A549 (cell line): ENCODE measurements at regions not wholly inside any gene's neighbourhood (a gene's known extent, or its start where the extent isn't known, plus 50 kb on each side); places are given as distances from the start of the nearest gene placed in this dataset.

Experiments
- ATAC-seq, 2 experiments: fragments of 200-7000 bp in 1 of 2; fragments of >200 bp in 1 of 2; cut with Nextera tagmentation in 1 of 2; cut with Tn5 transposase in 1 of 2; 3 replicates each; pipeline versions ENCODE4 v1.8.0 to v1.9.1; 2018 to 2020; ENCODE audit warnings: mild to moderate bottlenecking in 1 of 2, moderate library complexity in 1 of 2
- CTCF ChIA-PET: fragments of 300-600 bp; sonication (Branson Sonifier 250); formaldehyde crosslinking; extraction: SDS; loops from one replicate; lab custom pipeline; 2021; ENCODE audit warnings: antibody characterized with exemption, inconsistent platforms; lab: Yijun Ruan, JAX
- POLR2A ChIA-PET: fragments of 350-600 bp; formaldehyde crosslinking; extraction: SDS; loops from one replicate; lab custom pipeline; 2021; ENCODE audit warnings: antibody characterized with exemption, inconsistent platforms; lab: Yijun Ruan, JAX
- DNase-seq, 2 experiments: peaks; one replicate each; pipeline versions ENCODE4 v3.0.0 to v3.0.0-alpha.2; 2011 to 2016; ENCODE audit warnings: low read depth in 1 of 2, low spot score in 1 of 2
- FAIRE-seq: peaks from 2 replicates; lab custom pipeline; 2011; peaks lifted over from hg19 to GRCh38; lab: Jason Lieb, UNC
- H3K27ac ChIP-seq, 2 experiments: fragments of >200 bp; sonication (Bioruptor Twin); formaldehyde crosslinking; 3 replicates each; pipeline ENCODE4 v1.5.1; 2016 to 2017
- H3K4me1 ChIP-seq: fragments of >200 bp; sonication (Bioruptor Twin); formaldehyde crosslinking; 3 replicates; pipeline ENCODE4 v1.6.1; 2016
- H3K4me2 ChIP-seq: fragments of >200 bp; sonication (Bioruptor Twin); formaldehyde crosslinking; 3 replicates; pipeline ENCODE4 v1.6.1; 2016
- H3K4me3 ChIP-seq: fragments of >200 bp; sonication (Bioruptor Twin); formaldehyde crosslinking; 3 replicates; pipeline ENCODE4 v1.5.1; 2016
- H3K9me3 ChIP-seq: fragments of >200 bp; sonication (Bioruptor Twin); formaldehyde crosslinking; 3 replicates; pipeline ENCODE4 v1.6.1; 2016
- BHLHE40 ChIP-seq: IDR thresholded peaks from 2 replicates; pipeline ENCODE4 v1.6.1; 2012; ENCODE audit warnings: low read depth, low read length, inconsistent platforms
- CHD2 ChIP-seq: fragments of 150-350 bp; IDR thresholded peaks from 2 replicates; pipeline ENCODE4 v1.6.1; 2014; ENCODE audit warnings: low read length; ENCODE audit not compliant: partially characterized antibody
- CHD4 ChIP-seq: fragments of 200-600 bp; sonication (generic); IDR thresholded peaks from 2 replicates; pipeline ENCODE4 v1.6.1; 2016; ENCODE audit warnings: antibody characterized with exemption, mild to moderate bottlenecking, borderline replicate concordance
- FOSB ChIP-seq: fragments of 250-450 bp; sonication (Bioruptor Pico); IDR thresholded peaks from 2 replicates; pipeline ENCODE4 v1.5.0; 2020; ENCODE audit warnings: mild to moderate bottlenecking, moderate library complexity
- GATA3 ChIP-seq: IDR thresholded peaks from 2 replicates; pipeline ENCODE4 v1.6.1; 2012; ENCODE audit warnings: borderline replicate concordance
- HOXB13 ChIP-seq: fragments of 250-450 bp; sonication (Bioruptor Pico); IDR thresholded peaks from 2 replicates; pipeline ENCODE4 v1.5.0; 2020; ENCODE audit warnings: low read depth, mild to moderate bottlenecking, moderate library complexity
- KDM1A ChIP-seq: fragments of 200-600 bp; sonication (generic); IDR thresholded peaks from 2 replicates; pipeline ENCODE4 v1.6.1; 2016; ENCODE audit warnings: low read depth, mild to moderate bottlenecking
- KDM5A ChIP-seq: fragments of 200-600 bp; sonication (generic); IDR thresholded peaks from 2 replicates; pipeline ENCODE4 v1.6.1; 2016; ENCODE audit warnings: antibody characterized with exemption, mild to moderate bottlenecking
- MAFK ChIP-seq: fragments of 450-650 bp; IDR thresholded peaks from 2 replicates; pipeline ENCODE4 v1.6.1; 2014; ENCODE audit not compliant: partially characterized antibody
- MYC ChIP-seq: IDR thresholded peaks from 2 replicates; pipeline ENCODE4 v1.6.1; 2012; ENCODE audit warnings: mild to moderate bottlenecking, inconsistent platforms, low read length, improper control_type of control experiment, borderline replicate concordance
- NFE2L2 ChIP-seq: fragments of 150-350 bp; conservative IDR thresholded peaks from 2 replicates; pipeline ENCODE4 v1.6.1; 2014; ENCODE audit warnings: low read length
- NPAS2 ChIP-seq: fragments of 250-450 bp; sonication (Bioruptor Pico); IDR thresholded peaks from 2 replicates; pipeline ENCODE4 v1.8.0; 2022; ENCODE audit warnings: mild to moderate bottlenecking, moderate library complexity, borderline replicate concordance
- NR3C1 ChIP-seq: fragments of >200 bp; sonication (Bioruptor Twin); formaldehyde crosslinking; IDR thresholded peaks from 3 replicates; pipeline ENCODE4 v1.6.1; 2017
- POLR2A ChIP-seq: IDR thresholded peaks from 2 replicates; pipeline ENCODE4 v1.6.1; 2012; ENCODE audit warnings: mild to moderate bottlenecking, low read length
- RAD21 ChIP-seq, 2 experiments: fragments of >200 bp in 1 of 2; sonication (Bioruptor Twin) in 1 of 2; formaldehyde crosslinking in 1 of 2; IDR thresholded peaks in 1 of 2; conservative IDR thresholded peaks in 1 of 2; 2 replicates in 1 of 2; 3 replicates in 1 of 2; pipeline ENCODE4 v1.6.1; 2012 to 2018; ENCODE audit warnings: inconsistent platforms in 1 of 2
- SMC3 ChIP-seq: fragments of >200 bp; sonication (Bioruptor Twin); formaldehyde crosslinking; IDR thresholded peaks from 3 replicates; pipeline ENCODE4 v1.6.1; 2018; ENCODE audit warnings: inconsistent platforms
- ZC3H11A ChIP-seq: fragments of 450-650 bp; IDR thresholded peaks from 2 replicates; pipeline ENCODE4 v1.6.1; 2014; ENCODE audit warnings: antibody characterized with exemption, mild to moderate bottlenecking
- ZFP36 ChIP-seq: fragments of 450-650 bp; IDR thresholded peaks from 2 replicates; pipeline ENCODE4 v1.6.1; 2014; ENCODE audit warnings: borderline replicate concordance; ENCODE audit not compliant: partially characterized antibody
- ZNF302 ChIP-seq: fragments of 250-450 bp; sonication (Bioruptor Pico); IDR thresholded peaks from 2 replicates; pipeline ENCODE4 v1.9.0; 2021; ENCODE audit warnings: inconsistent platforms, mild to moderate bottlenecking, moderate library complexity
- ZSCAN20 ChIP-seq: fragments of 250-450 bp; sonication (Bioruptor Pico); IDR thresholded peaks from 2 replicates; pipeline ENCODE4 v1.8.0; 2022; ENCODE audit warnings: mild to moderate bottlenecking, moderate library complexity
- WGBS: methylation state at CpG from one replicate; pipeline ENCODE4 v1.1.6; 2017; ENCODE audit errors: missing lambda C conversion rate; 5-methylcytosine and 5-hydroxymethylcytosine counted together
- TF ChIP-seq, protein P1 (sequence below): IDR thresholded peaks from 2 replicates; pipeline ENCODE4 v1.6.1; 2012
- TF ChIP-seq, protein P2 (sequence below): fragments of 200-600 bp; sonication (generic); IDR thresholded peaks from 2 replicates; pipeline ENCODE4 v1.6.1; 2016; ENCODE audit warnings: antibody characterized with exemption, mild to moderate bottlenecking, moderate library complexity
- TF ChIP-seq, protein P3 (sequence below): fragments of >200 bp; sonication (Bioruptor Twin); formaldehyde crosslinking; IDR thresholded peaks from 3 replicates; pipeline ENCODE4 v1.5.1; 2016

DNA sequence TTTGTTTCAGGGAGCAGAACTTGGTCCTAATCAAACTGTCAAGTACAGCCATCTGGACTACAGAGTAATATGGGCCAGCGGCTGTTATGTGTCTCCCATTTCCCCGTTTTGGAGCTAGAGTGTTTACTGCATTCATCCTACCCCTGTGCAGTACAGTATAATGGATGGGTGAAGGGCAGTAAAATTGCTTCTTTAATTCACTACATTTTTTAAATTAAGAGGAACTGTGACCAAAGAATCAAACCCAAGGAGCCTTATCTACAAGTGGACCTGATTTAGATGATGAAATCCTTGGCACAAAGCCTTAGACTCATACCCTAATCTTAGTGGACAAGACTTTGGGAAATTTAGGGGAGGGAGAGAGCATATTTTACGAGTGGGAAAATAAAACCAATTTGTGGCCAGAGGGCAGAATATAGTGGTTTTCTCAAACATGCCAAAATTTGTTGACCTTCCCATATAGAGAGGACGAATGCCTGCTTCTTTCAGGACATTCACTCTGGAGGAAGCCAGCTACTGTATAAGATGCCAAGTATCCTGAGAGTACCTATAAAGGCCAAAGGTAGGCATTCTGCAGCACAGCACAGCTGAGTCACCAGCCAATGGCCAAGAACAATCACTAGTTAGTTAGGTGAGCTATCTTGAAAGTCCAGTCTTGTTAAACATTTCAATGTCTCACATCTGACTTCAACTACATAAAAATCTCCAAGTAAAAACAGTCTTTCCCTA lies 253.8 kb upstream of the KCNIP4 start:
- TF ChIP-seq MAFK = no peak
- no peak for TF ChIP-seq ZNF302 (CRISPR knock-in tag)
- no peak for TF ChIP-seq POLR2A
- TF ChIP-seq, protein P1, sequence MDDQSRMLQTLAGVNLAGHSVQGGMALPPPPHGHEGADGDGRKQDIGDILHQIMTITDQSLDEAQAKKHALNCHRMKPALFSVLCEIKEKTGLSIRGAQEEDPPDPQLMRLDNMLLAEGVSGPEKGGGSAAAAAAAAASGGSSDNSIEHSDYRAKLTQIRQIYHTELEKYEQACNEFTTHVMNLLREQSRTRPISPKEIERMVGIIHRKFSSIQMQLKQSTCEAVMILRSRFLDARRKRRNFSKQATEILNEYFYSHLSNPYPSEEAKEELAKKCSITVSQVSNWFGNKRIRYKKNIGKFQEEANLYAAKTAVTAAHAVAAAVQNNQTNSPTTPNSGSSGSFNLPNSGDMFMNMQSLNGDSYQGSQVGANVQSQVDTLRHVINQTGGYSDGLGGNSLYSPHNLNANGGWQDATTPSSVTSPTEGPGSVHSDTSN = no peak
- TF ChIP-seq KDM1A = no peak
- no peak for TF ChIP-seq CHD2
- TF ChIP-seq, protein P2, sequence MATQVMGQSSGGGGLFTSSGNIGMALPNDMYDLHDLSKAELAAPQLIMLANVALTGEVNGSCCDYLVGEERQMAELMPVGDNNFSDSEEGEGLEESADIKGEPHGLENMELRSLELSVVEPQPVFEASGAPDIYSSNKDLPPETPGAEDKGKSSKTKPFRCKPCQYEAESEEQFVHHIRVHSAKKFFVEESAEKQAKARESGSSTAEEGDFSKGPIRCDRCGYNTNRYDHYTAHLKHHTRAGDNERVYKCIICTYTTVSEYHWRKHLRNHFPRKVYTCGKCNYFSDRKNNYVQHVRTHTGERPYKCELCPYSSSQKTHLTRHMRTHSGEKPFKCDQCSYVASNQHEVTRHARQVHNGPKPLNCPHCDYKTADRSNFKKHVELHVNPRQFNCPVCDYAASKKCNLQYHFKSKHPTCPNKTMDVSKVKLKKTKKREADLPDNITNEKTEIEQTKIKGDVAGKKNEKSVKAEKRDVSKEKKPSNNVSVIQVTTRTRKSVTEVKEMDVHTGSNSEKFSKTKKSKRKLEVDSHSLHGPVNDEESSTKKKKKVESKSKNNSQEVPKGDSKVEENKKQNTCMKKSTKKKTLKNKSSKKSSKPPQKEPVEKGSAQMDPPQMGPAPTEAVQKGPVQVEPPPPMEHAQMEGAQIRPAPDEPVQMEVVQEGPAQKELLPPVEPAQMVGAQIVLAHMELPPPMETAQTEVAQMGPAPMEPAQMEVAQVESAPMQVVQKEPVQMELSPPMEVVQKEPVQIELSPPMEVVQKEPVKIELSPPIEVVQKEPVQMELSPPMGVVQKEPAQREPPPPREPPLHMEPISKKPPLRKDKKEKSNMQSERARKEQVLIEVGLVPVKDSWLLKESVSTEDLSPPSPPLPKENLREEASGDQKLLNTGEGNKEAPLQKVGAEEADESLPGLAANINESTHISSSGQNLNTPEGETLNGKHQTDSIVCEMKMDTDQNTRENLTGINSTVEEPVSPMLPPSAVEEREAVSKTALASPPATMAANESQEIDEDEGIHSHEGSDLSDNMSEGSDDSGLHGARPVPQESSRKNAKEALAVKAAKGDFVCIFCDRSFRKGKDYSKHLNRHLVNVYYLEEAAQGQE = no peak
- TF ChIP-seq GATA3 = no peak
- POLR2A ChIA-PET = no interaction called here
- H3K4me2 ChIP-seq = no peak overlapping the region
- H3K9me3 ChIP-seq = no peaks in the 10 kb centered on the region
- ATAC-seq (no peak), DNase-seq (no peak), FAIRE-seq (no peak)
- CTCF ChIA-PET = no interaction called here
- no peaks in the 10 kb centered on the region for H3K4me1 ChIP-seq
- H3K27ac ChIP-seq = no peak overlapping the region
- no peak overlapping the region for H3K4me3 ChIP-seq
- WGBS = 0% methylated on average over 4 of the region's 4 CpGs

DNA sequence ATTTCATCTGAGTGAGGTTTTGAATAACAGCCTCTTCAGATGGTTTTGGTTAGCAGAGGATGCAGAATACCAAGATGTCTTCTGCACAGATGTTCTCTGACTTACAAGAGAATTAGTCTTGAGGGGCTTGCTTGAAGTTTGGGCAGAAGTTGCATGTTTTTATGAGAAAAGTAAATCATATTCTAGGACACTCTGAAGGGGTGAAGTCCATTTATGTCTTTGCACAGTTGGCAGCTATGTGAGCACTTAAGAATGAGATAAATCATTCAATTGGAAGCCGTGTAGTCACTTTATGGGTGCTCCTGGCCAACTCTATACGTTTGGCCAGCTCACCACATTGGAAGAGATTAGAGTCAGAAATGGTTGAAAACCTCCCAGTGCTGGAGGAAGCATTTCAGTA lies 252.7 kb upstream of the KCNIP4 start:
- no peak for FAIRE-seq
- Histone ChIP-seq H3K9me3 (no peaks in the 10 kb centered on the region), H3K4me3 (no peak overlapping the region), H3K4me1 (no peaks in the 10 kb centered on the region), H3K27ac (no peak overlapping the region), H3K4me2 (no peak overlapping the region)
- TF ChIP-seq, protein P1 = no peak
- no peak for TF ChIP-seq ZC3H11A
- TF ChIP-seq, protein P3, sequence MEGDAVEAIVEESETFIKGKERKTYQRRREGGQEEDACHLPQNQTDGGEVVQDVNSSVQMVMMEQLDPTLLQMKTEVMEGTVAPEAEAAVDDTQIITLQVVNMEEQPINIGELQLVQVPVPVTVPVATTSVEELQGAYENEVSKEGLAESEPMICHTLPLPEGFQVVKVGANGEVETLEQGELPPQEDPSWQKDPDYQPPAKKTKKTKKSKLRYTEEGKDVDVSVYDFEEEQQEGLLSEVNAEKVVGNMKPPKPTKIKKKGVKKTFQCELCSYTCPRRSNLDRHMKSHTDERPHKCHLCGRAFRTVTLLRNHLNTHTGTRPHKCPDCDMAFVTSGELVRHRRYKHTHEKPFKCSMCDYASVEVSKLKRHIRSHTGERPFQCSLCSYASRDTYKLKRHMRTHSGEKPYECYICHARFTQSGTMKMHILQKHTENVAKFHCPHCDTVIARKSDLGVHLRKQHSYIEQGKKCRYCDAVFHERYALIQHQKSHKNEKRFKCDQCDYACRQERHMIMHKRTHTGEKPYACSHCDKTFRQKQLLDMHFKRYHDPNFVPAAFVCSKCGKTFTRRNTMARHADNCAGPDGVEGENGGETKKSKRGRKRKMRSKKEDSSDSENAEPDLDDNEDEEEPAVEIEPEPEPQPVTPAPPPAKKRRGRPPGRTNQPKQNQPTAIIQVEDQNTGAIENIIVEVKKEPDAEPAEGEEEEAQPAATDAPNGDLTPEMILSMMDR = no peak
- no peak for TF ChIP-seq RAD21 (conservative IDR thresholded peaks at IDR 0.05 in 1 of 2, IDR thresholded peaks at IDR 0.05 in 1 of 2)
- no peak for TF ChIP-seq NPAS2
- no peak for TF ChIP-seq HOXB13 (CRISPR knock-in tag)
- CTCF ChIA-PET = no interaction called here
- no peak for DNase-seq
- POLR2A ChIA-PET = no interaction called here
- 0% methylated on average over 2 of the region's 2 CpGs for WGBS
- ATAC-seq = no peak

DNA sequence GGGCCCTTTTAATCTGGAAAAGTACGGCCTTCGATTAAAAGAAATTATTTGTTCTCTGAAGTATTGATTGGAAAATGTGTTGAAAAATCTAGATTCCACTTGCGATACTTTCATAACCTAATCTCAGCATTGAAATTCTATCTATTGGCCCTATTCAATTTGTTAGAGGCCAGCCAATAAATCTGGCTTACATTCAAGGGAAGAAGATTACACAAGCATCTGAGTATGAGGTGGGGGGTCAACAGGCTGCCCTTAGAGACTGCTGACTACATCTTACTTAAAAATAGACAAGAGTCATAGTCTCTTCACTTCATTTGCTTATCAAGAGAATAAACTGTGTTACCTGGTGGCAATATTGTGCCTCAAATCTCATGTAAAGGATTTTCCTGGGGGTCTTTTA lies 248.0 kb upstream of the KCNIP4 start:
- WGBS = 16% methylated on average over 3 of the region's 3 CpGs
- no peak overlapping the region for H3K27ac ChIP-seq
- DNase-seq (no peak), FAIRE-seq (no peak), ATAC-seq (no peak)
- H3K9me3 ChIP-seq = no peaks in the 10 kb centered on the region
- no peak overlapping the region for H3K4me2 ChIP-seq
- no peaks in the 10 kb centered on the region for H3K4me1 ChIP-seq
- POLR2A ChIA-PET = no interaction called here
- CTCF ChIA-PET = no interaction called here
- H3K4me3 ChIP-seq = no peak overlapping the region
- TF ChIP-seq MYC (no peak), FOSB (CRISPR knock-in tag) (no peak), SMC3 (no peak), ZFP36 (no peak), ZSCAN20 (CRISPR knock-in tag) (no peak), NPAS2 (no peak), BHLHE40 (no peak), NR3C1 (no peak), KDM5A (no peak), CHD4 (no peak), NFE2L2 (no peak)
- TF ChIP-seq, protein P3 = no peak
